HS-27A (cell line): ENCODE measurements at regions not wholly inside any gene's neighbourhood (a gene's known extent, or its start where the extent isn't known, plus 50 kb on each side); places are given as distances from the start of the nearest gene placed in this dataset.

Source experiments
- DNase-seq: peaks from one replicate; pipeline ENCODE4 v3.0.0-alpha.2; 2012; ENCODE audit warnings: low read depth, missing footprints

GRCh38 chr18:48488388-48488850 is 50.4 kb upstream of the CTIF start:
- peak; percentile 98 for DNase-seq

GRCh38 chr18:48486754-48487153 is 52.1 kb upstream of the CTIF start:
- no peak for DNase-seq

GRCh38 chr18:48485828-48486405 is 52.9 kb upstream of the CTIF start:
- no peak for DNase-seq

- DNase-seq: no peak
Measured at GRCh38 chr18:48481092-48481491, 57.7 kb upstream of the CTIF start.

GRCh38 chr18:48479531-48479930 is 59.3 kb upstream of the CTIF start:
- no peak for DNase-seq

- no peak for DNase-seq
Measured at GRCh38 chr18:48477348-48477747, 61.5 kb upstream of the CTIF start.

- no peak for DNase-seq
Measured at GRCh38 chr18:48476550-48476917, 62.3 kb upstream of the CTIF start.

GRCh38 chr18:48475635-48476549 is 62.9 kb upstream of the CTIF start:
- peak; percentile 56 for DNase-seq

- DNase-seq: no peak
Measured at GRCh38 chr18:48473816-48474215, 64.6 kb upstream of the ZBTB7C start.

GRCh38 chr18:48472610-48473009 is 63.4 kb upstream of the ZBTB7C start:
- no peak for DNase-seq

- DNase-seq: no peak
Measured at GRCh38 chr18:48470484-48471180, 61.4 kb upstream of the ZBTB7C start.

- DNase-seq: no peak
Measured at GRCh38 chr18:48468151-48468550, 59.0 kb upstream of the ZBTB7C start.

- no peak for DNase-seq
Measured at GRCh38 chr18:48467231-48467630, 58.0 kb upstream of the ZBTB7C start.

GRCh38 chr18:48462510-48462909 is 53.3 kb upstream of the ZBTB7C start:
- no peak for DNase-seq

GRCh38 chr18:48460929-48461583 is 51.9 kb upstream of the ZBTB7C start:
- DNase-seq: no peak

- DNase-seq: no peak
Measured at GRCh38 chr18:48459465-48459864, 50.3 kb upstream of the ZBTB7C start.

- DNase-seq: no peak
Measured at GRCh38 chr18:48459016-48459415, 49.8 kb upstream of the ZBTB7C start.
